ENCODE measurements at regions not wholly inside any gene's neighbourhood (a gene's known extent, or its start where the extent isn't known, plus 50 kb on each side); places are given as distances from the start of the nearest gene placed in this dataset.
A peak's percentile ranks its signal among the peaks of the same experiment; 100 is the strongest.

- peak; percentile 4 for DNase-seq
These were observed 59.7 kb upstream of the C14orf132 start for GRCh38 chr14:95979339-95980042.

GRCh38 chr14:95980402-95980801 is 58.8 kb upstream of the C14orf132 start:
- no peak for DNase-seq

GRCh38 chr14:95981965-95982364 is 57.2 kb upstream of the C14orf132 start:
- DNase-seq: no peak

DNA sequence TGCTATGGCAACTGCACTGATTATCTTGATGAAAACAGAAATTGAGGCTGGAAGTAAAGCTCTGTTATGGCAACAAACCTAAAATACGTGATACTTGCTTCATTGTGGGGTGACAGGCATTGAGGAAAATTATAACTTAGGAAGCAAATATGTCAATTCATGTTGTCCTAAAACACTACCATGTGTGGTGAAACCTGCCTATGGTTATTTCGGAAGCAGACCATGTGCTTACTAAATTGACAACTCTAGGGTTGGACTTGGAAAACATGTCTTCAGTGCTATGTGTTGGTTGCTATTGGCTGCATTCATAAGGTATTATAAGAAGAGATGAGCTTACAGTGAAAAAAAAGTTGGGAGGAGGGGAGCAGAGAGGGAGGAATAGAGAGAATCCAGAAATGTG is 55.0 kb upstream of the C14orf132 start:
- no peak for DNase-seq

Measured in fibroblast of skin of right biceps (primary cell).